ENCODE measurements at regions not wholly inside any gene's neighbourhood (a gene's known extent, or its start where the extent isn't known, plus 50 kb on each side); places are given as distances from the start of the nearest gene placed in this dataset.

- Histone ChIP-seq H3K4me3 (no peak overlapping the region), H3K9me2 (ENCODE audit: insufficient read depth) (0 out of 2 replicates have a peak, but pooled peaks cover 3% of the 10 kb centered on the region), H3F3A (replicated peaks; ENCODE audit: low read depth) (no peaks in the 10 kb centered on the region), H3K79me2 (replicated peaks; ENCODE audit: insufficient read depth) (no peaks in the 10 kb centered on the region), H2AFZ (0 out of 2 replicates have a peak overlapping the region, but pooled peaks have one; percentile 32), H3K27me3 (ENCODE audit: insufficient read depth) (no peaks in the 10 kb centered on the region), H3K36me3 (ENCODE audit: insufficient read depth) (no peaks in the 10 kb centered on the region), H3K4me2 (no peak overlapping the region), H4K20me1 (replicated peaks; ENCODE audit: insufficient read depth) (no peaks in the 10 kb centered on the region), H3K4me1 (ENCODE audit: insufficient read depth) (no peaks in the 10 kb centered on the region), H3K27ac (ENCODE audit: low read depth) (no peak overlapping the region)
- no peak for TF ChIP-seq EZH2 (IDR thresholded peaks at IDR 0.05; ENCODE audit: low read depth, unreplicated experiment)
- TF ChIP-seq ETS1 (IDR thresholded peaks at IDR 0.05) = no peak
- no peak for TF ChIP-seq JUNB (IDR thresholded peaks at IDR 0.05; ENCODE audit: unreplicated experiment)
- no peak for TF ChIP-seq ZNF462 (CRISPR knock-in tag; IDR thresholded peaks at IDR 0.05)
- no peak for TF ChIP-seq ZNF331 (CRISPR knock-in tag; IDR thresholded peaks at IDR 0.05; ENCODE audit: low read depth)
- TF ChIP-seq POLR2AphosphoS5 (IDR thresholded peaks at IDR 0.05; ENCODE audit: low read depth) = no peak
- no peak for TF ChIP-seq CTCF (conservative IDR thresholded peaks at IDR 0.05; ENCODE audit: low read depth in 2 of 2)
- TF ChIP-seq EZH2phosphoT487 (IDR thresholded peaks at IDR 0.05; ENCODE audit: unreplicated experiment) = no peak
- TF ChIP-seq REST (IDR thresholded peaks at IDR 0.05; ENCODE audit: unreplicated experiment) = no peak
- no peak for TF ChIP-seq CREB1 (CRISPR knock-in tag; IDR thresholded peaks at IDR 0.05; ENCODE audit: low read depth)
- no peak for TF ChIP-seq ZNF114 (CRISPR knock-in tag; IDR thresholded peaks at IDR 0.05)
- no peak for TF ChIP-seq STAT1 (IDR thresholded peaks at IDR 0.05; ENCODE audit: unreplicated experiment)
- no peak for TF ChIP-seq NANOG (IDR thresholded peaks at IDR 0.05; ENCODE audit: borderline replicate concordance)
- Mint-ChIP-seq H3K9me3 (peaks cover 5% of the 10 kb centered on the region; the same call in 1 of the 3 replicates), H3K4me3 (no peak overlapping the region), H3K36me3 (ENCODE audit: low read depth) (no peaks in the 10 kb centered on the region), H3K27ac (no peak overlapping the region), H3K4me1 (no peaks in the 10 kb centered on the region), H3K27me3 (ENCODE audit: insufficient read depth, low read depth, poor library complexity) (peaks cover 13% of the 10 kb centered on the region)
- no peak for DNase-seq (ENCODE audit: low spot score)
- ATAC-seq = no peak
Observed at GRCh38 chr10:124252097-124252715, 158.8 kb upstream of the CHST15 start.
